NB4 (cell line): ENCODE measurements at regions not wholly inside any gene's neighbourhood (a gene's known extent, or its start where the extent isn't known, plus 50 kb on each side); places are given as distances from the start of the nearest gene placed in this dataset.

Source experiments
- MYC ChIP-seq: IDR thresholded peaks from 2 replicates; pipeline ENCODE4 v1.6.1; 2011; ENCODE audit warnings: low read depth, low read length
- POLR2A ChIP-seq: IDR thresholded peaks from 2 replicates; pipeline ENCODE4 v1.6.1; 2011; ENCODE audit warnings: mild to moderate bottlenecking; ENCODE audit not compliant: insufficient read length; ENCODE audit errors: extremely low read depth
- TF ChIP-seq, protein P1 (sequence below): IDR thresholded peaks from one replicate; pipeline ENCODE4 v1.5.1; 2012; ENCODE audit warnings: low read depth, low read length
- TF ChIP-seq, protein P2 (sequence below): IDR thresholded peaks from 2 replicates; pipeline ENCODE4 v1.6.1; 2011; ENCODE audit warnings: low read depth, low read length

DNA sequence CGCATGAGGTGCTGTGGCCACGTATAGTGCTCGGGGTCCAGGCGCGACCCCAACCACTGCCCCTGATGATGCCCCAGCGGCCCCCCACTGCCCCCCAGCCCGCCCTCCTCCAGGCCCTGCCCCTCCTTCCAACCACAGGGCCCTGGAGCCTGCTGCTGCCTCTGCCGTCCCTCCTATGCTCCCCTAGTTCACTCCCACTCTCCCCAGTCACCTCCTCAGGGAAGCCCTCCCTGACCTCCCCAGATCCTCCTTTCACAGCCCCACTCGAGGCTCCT lies 93.8 kb downstream of the UNCX start:
- TF ChIP-seq POLR2A (no peak), MYC (no peak)
- TF ChIP-seq, protein P1, sequence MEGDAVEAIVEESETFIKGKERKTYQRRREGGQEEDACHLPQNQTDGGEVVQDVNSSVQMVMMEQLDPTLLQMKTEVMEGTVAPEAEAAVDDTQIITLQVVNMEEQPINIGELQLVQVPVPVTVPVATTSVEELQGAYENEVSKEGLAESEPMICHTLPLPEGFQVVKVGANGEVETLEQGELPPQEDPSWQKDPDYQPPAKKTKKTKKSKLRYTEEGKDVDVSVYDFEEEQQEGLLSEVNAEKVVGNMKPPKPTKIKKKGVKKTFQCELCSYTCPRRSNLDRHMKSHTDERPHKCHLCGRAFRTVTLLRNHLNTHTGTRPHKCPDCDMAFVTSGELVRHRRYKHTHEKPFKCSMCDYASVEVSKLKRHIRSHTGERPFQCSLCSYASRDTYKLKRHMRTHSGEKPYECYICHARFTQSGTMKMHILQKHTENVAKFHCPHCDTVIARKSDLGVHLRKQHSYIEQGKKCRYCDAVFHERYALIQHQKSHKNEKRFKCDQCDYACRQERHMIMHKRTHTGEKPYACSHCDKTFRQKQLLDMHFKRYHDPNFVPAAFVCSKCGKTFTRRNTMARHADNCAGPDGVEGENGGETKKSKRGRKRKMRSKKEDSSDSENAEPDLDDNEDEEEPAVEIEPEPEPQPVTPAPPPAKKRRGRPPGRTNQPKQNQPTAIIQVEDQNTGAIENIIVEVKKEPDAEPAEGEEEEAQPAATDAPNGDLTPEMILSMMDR = no peak
- TF ChIP-seq, protein P2, sequence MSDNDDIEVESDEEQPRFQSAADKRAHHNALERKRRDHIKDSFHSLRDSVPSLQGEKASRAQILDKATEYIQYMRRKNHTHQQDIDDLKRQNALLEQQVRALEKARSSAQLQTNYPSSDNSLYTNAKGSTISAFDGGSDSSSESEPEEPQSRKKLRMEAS = no peak
